ENCODE measurements at regions not wholly inside any gene's neighbourhood (a gene's known extent, or its start where the extent isn't known, plus 50 kb on each side); places are given as distances from the start of the nearest gene placed in this dataset.

DNA sequence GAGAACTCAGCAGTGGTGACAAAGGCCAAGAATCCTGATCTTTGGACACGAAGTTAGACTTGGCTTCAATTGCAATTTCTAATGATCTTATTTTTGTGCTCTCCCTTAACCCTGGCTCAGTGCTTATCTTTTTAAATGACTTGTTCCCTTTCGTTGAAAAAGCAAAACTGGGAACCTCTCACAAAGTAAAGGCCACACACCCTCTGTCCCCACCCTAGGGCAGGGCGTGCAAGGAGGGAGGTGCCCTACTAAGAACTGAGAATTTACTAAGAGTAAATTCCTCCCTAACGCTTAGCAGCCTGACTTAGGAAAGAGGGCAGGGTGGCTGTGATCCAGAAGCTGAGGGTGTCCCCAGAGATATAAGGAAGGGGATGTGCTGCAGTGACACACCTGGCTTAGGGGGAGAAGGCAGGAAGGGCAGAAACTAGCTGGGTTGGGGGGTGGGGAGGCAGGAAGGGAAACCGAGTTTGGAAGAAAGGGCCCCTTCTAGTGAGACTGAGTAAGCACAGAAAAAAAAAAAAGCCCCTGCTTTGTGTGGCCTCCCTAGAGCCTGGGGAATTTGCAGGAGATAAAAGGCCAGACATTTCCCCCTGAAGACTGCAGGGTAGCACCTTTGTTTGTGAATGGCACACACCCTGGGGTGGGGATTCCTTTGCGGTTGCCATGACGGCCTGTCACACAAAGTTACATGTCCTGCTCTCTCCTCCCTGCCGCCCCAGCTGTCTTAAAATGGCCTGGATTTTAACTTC lies 435.1 kb downstream of the EFNB2 start:
- no peak overlapping the region for H2AFZ ChIP-seq (ENCODE audit: low read depth, low read length)
- H4K20me1 ChIP-seq (ENCODE audit: insufficient read depth, low read length) = no peaks in the 10 kb centered on the region
- H3K4me1 ChIP-seq (ENCODE audit: low read length) = peaks cover 17% of the 10 kb centered on the region
- H3K9ac ChIP-seq (ENCODE audit: low read length) = no peak overlapping the region
- H3K4me3 ChIP-seq (ENCODE audit: low read length) = no peak overlapping the region
- no peak overlapping the region for H3K4me2 ChIP-seq (ENCODE audit: low read length)
- H3K27me3 ChIP-seq (ENCODE audit: low read depth, low read length) = no peaks in the 10 kb centered on the region
- 0 out of 2 replicates have a peak, but pooled peaks cover 3% of the 10 kb centered on the region for H3K9me3 ChIP-seq (ENCODE audit: insufficient read depth, low read length)
- H3K27ac ChIP-seq (ENCODE audit: low read length) = no peak overlapping the region
- no peaks in the 10 kb centered on the region for H3K79me2 ChIP-seq (ENCODE audit: low read length)
- TF ChIP-seq, protein P1, sequence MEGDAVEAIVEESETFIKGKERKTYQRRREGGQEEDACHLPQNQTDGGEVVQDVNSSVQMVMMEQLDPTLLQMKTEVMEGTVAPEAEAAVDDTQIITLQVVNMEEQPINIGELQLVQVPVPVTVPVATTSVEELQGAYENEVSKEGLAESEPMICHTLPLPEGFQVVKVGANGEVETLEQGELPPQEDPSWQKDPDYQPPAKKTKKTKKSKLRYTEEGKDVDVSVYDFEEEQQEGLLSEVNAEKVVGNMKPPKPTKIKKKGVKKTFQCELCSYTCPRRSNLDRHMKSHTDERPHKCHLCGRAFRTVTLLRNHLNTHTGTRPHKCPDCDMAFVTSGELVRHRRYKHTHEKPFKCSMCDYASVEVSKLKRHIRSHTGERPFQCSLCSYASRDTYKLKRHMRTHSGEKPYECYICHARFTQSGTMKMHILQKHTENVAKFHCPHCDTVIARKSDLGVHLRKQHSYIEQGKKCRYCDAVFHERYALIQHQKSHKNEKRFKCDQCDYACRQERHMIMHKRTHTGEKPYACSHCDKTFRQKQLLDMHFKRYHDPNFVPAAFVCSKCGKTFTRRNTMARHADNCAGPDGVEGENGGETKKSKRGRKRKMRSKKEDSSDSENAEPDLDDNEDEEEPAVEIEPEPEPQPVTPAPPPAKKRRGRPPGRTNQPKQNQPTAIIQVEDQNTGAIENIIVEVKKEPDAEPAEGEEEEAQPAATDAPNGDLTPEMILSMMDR (IDR thresholded peaks at IDR 0.05; ENCODE audit: low read depth, low read length) = no peak
- TF ChIP-seq EZH2phosphoT487 (IDR thresholded peaks at IDR 0.05; ENCODE audit: low read depth) = no peak
- H3K36me3 ChIP-seq (replicated peaks; ENCODE audit: low read depth, low read length) = no peaks in the 10 kb centered on the region

DNA sequence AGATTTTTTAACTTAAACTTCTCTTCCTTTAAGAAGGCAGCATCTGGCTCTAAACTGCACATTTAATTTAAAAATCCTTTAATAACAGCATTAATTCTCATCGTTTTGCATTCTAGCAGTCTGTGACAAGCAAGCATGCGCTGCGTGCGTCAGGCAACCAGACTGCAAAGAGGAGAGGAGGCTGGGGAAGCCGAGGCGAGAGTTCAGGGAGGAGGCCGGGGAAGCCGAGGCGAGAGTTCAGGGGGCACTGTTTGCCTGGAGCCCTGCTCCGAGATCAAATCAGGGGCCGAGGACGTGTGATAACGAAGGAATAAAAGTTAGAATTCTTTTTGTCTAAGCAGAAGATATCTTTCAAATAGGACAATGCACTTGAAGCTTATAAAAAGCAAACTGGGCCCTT lies 435.7 kb downstream of the EFNB2 start:
- Histone ChIP-seq H3K9me3 (ENCODE audit: insufficient read depth, low read length) (0 out of 2 replicates have a peak, but pooled peaks cover 3% of the 10 kb centered on the region), H3K9ac (ENCODE audit: low read length) (no peak overlapping the region), H3K27me3 (ENCODE audit: low read depth, low read length) (no peaks in the 10 kb centered on the region), H3K27ac (ENCODE audit: low read length) (no peak overlapping the region), H3K4me2 (ENCODE audit: low read length) (no peak overlapping the region), H3K79me2 (ENCODE audit: low read length) (no peaks in the 10 kb centered on the region), H2AFZ (ENCODE audit: low read depth, low read length) (no peak overlapping the region), H3K4me1 (ENCODE audit: low read length) (peaks cover 17% of the 10 kb centered on the region), H3K4me3 (ENCODE audit: low read length) (no peak overlapping the region), H3K36me3 (replicated peaks; ENCODE audit: low read depth, low read length) (no peaks in the 10 kb centered on the region), H4K20me1 (ENCODE audit: insufficient read depth, low read length) (no peaks in the 10 kb centered on the region)
- TF ChIP-seq, protein P1 (IDR thresholded peaks at IDR 0.05; ENCODE audit: low read depth, low read length) = no peak
- no peak for TF ChIP-seq EZH2phosphoT487 (IDR thresholded peaks at IDR 0.05; ENCODE audit: low read depth)

DNA sequence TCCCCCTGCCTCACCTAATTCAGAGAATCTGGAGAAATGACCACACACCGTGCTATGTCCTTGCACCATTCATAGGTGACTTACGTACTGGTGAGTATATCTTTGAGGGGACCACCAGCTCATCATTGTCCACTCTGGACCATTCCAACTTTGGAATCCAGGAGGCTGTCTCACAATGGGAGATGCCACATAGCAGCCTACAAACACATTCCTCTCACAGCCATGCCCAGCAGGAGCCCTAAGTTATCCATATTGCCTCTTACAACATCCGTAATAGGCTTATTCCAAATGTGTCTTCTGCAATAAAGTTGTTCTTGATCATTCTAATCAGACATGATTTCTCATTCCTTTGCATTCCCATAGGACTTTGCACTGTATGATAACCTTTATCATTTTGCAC lies 436.7 kb downstream of the EFNB2 start:
- Histone ChIP-seq H3K9ac (ENCODE audit: low read length) (no peak overlapping the region), H3K4me2 (ENCODE audit: low read length) (no peak overlapping the region), H2AFZ (ENCODE audit: low read depth, low read length) (no peak overlapping the region), H3K4me3 (ENCODE audit: low read length) (no peak overlapping the region), H3K27me3 (ENCODE audit: low read depth, low read length) (no peaks in the 10 kb centered on the region), H3K4me1 (ENCODE audit: low read length) (peaks cover 9% of the 10 kb centered on the region; the same call in 1 of the 2 replicates), H3K27ac (ENCODE audit: low read length) (no peak overlapping the region), H3K9me3 (ENCODE audit: insufficient read depth, low read length) (0 out of 2 replicates have a peak, but pooled peaks cover 3% of the 10 kb centered on the region), H3K79me2 (ENCODE audit: low read length) (no peaks in the 10 kb centered on the region), H4K20me1 (ENCODE audit: insufficient read depth, low read length) (no peaks in the 10 kb centered on the region), H3K36me3 (replicated peaks; ENCODE audit: low read depth, low read length) (no peaks in the 10 kb centered on the region)
- TF ChIP-seq EZH2phosphoT487 (IDR thresholded peaks at IDR 0.05; ENCODE audit: low read depth) = no peak
- TF ChIP-seq, protein P1 (IDR thresholded peaks at IDR 0.05; ENCODE audit: low read depth, low read length) = no peak

DNA sequence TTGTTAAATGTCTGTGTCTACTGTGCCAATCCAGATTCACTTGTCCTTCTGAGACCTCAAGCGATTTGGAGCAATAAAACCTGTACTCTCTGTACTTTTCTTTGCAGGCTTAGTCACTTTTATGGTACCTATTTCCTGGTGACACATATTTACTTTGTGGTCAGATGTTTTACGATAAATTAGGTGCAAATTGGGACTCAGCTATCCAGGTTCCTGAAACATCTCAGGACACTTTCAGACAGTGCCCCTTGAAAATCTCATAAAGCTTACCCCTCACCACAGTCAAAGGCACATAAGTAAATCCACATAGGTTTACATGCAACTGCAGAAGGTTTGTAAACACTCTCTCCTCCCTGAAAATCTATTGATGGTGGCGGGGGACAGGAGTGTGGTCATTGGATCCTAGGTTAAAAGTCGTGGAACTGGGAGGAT lies 438.8 kb downstream of the EFNB2 start:
- Histone ChIP-seq H3K27ac (ENCODE audit: low read length) (no peak overlapping the region), H3K4me3 (ENCODE audit: low read length) (no peak overlapping the region), H4K20me1 (ENCODE audit: insufficient read depth, low read length) (no peaks in the 10 kb centered on the region), H3K4me2 (ENCODE audit: low read length) (no peak overlapping the region), H3K4me1 (ENCODE audit: low read length) (peaks cover 9% of the 10 kb centered on the region; the same call in 1 of the 2 replicates), H3K36me3 (replicated peaks; ENCODE audit: low read depth, low read length) (no peaks in the 10 kb centered on the region), H3K27me3 (ENCODE audit: low read depth, low read length) (no peaks in the 10 kb centered on the region), H3K79me2 (ENCODE audit: low read length) (no peaks in the 10 kb centered on the region), H3K9ac (ENCODE audit: low read length) (no peak overlapping the region), H3K9me3 (ENCODE audit: insufficient read depth, low read length) (no peaks in the 10 kb centered on the region), H2AFZ (ENCODE audit: low read depth, low read length) (no peak overlapping the region)
- no peak for TF ChIP-seq EZH2phosphoT487 (IDR thresholded peaks at IDR 0.05; ENCODE audit: low read depth)
- TF ChIP-seq, protein P1 (IDR thresholded peaks at IDR 0.05; ENCODE audit: low read depth, low read length) = no peak

All from OCI-LY3 (cell line).